HG02642 (cell line): ENCODE measurements at regions not wholly inside any gene's neighbourhood (a gene's known extent, or its start where the extent isn't known, plus 50 kb on each side); places are given as distances from the start of the nearest gene placed in this dataset.
"Not testable (repeated sequence)": the region's sequence is repeated elsewhere in the genome, so short reads cannot be mapped to it uniquely, and the experiment has no call there.

Source experiments
- ATAC-seq: cut with Tn5 transposase; IDR thresholded peaks from one replicate; pipeline ENCODE4 v1.9.1; 2021; ENCODE audit warnings: mild to moderate bottlenecking; ENCODE audit not compliant: unreplicated experiment, poor library complexity

- no peak for ATAC-seq
These were observed 1302.1 kb upstream of the CELF4 start for GRCh38 chr18:38867680-38868079.

GRCh38 chr18:38851526-38851925, 1285.9 kb upstream of the CELF4 start:
- ATAC-seq, result no peak

- ATAC-seq, result no peak
These were observed 1281.7 kb upstream of the CELF4 start for GRCh38 chr18:38847326-38847725.

GRCh38 chr18:38843291-38843690, 1277.7 kb upstream of the CELF4 start:
- ATAC-seq, result no peak

GRCh38 chr18:38826247-38826646, 1260.6 kb upstream of the CELF4 start:
- no peak for ATAC-seq

- no peak for ATAC-seq
These were observed 1245.6 kb upstream of the CELF4 start for GRCh38 chr18:38811209-38811608.

- no peak for ATAC-seq
These were observed 1245.2 kb upstream of the CELF4 start for GRCh38 chr18:38810789-38811188.

- no peak for ATAC-seq
These were observed 1242.3 kb upstream of the CELF4 start for GRCh38 chr18:38807915-38808314.

- no peak for ATAC-seq
These were observed 1239.7 kb upstream of the CELF4 start for GRCh38 chr18:38805256-38805655.

- ATAC-seq, result no peak
These were observed 1236.0 kb upstream of the CELF4 start for GRCh38 chr18:38801640-38802039.

- ATAC-seq, result no peak
These were observed 1231.2 kb upstream of the CELF4 start for GRCh38 chr18:38796762-38797161.

GRCh38 chr18:38792731-38793130, 1227.1 kb upstream of the CELF4 start:
- no peak for ATAC-seq

GRCh38 chr18:38790786-38791185, 1225.2 kb upstream of the CELF4 start:
- no peak for ATAC-seq

- no peak for ATAC-seq
These were observed 1224.7 kb upstream of the CELF4 start for GRCh38 chr18:38790303-38790702.

- no peak for ATAC-seq
These were observed 1223.5 kb upstream of the CELF4 start for GRCh38 chr18:38789141-38789540.

GRCh38 chr18:38786906-38787305, 1221.3 kb upstream of the CELF4 start:
- ATAC-seq, result no peak

GRCh38 chr18:38771620-38772019, 1206.0 kb upstream of the CELF4 start:
- ATAC-seq, result not testable (repeated sequence)

- ATAC-seq, result no peak
These were observed 1202.9 kb upstream of the CELF4 start for GRCh38 chr18:38768504-38768903.

GRCh38 chr18:38759457-38759856, 1193.9 kb upstream of the CELF4 start:
- ATAC-seq, result no peak

GRCh38 chr18:38756436-38756835, 1190.8 kb upstream of the CELF4 start:
- no peak for ATAC-seq

- peak; percentile 52 for ATAC-seq
These were observed 1186.8 kb upstream of the CELF4 start for GRCh38 chr18:38752430-38752829.

GRCh38 chr18:38751898-38752297, 1186.3 kb upstream of the CELF4 start:
- ATAC-seq, result no peak

- no peak for ATAC-seq
These were observed 1185.6 kb upstream of the CELF4 start for GRCh38 chr18:38751211-38751610.
